ENCODE measurements at regions not wholly inside any gene's neighbourhood (a gene's known extent, or its start where the extent isn't known, plus 50 kb on each side); places are given as distances from the start of the nearest gene placed in this dataset.
"Not testable (repeated sequence)": the region's sequence is repeated elsewhere in the genome, so short reads cannot be mapped to it uniquely, and the experiment has no call there.

GRCh38 chr4:107458194-107458593 is 261.8 kb downstream of the PAPSS1 start:
- CTCF ChIA-PET, result no interaction called here
- no peak for TF ChIP-seq CTCF (IDR thresholded peaks at IDR 0.05; ENCODE audit: control extremely low read depth, extremely low read depth, low read depth, missing control alignments)
- POLR2A ChIA-PET, result no interaction called here
- DNase-seq (ENCODE audit: extremely low spot score), result no peak

GRCh38 chr4:107453987-107454386 is 266.0 kb downstream of the PAPSS1 start:
- ChIA-PET POLR2A (no interaction called here), CTCF (no interaction called here)
- no peak for TF ChIP-seq CTCF (IDR thresholded peaks at IDR 0.05; ENCODE audit: control extremely low read depth, extremely low read depth, low read depth, missing control alignments)
- DNase-seq (ENCODE audit: extremely low spot score), result no peak

GRCh38 chr4:107452717-107453630 is 267.1 kb downstream of the PAPSS1 start:
- TF ChIP-seq CTCF (IDR thresholded peaks at IDR 0.05; ENCODE audit: control extremely low read depth, extremely low read depth, low read depth, missing control alignments), result no peak
- DNase-seq (ENCODE audit: extremely low spot score), result no peak
- CTCF ChIA-PET, result interaction anchor here (1.4 kb wide), 1 partner anchor 13 kb away, joined by 3 read pairs; no protein-coding TSS in a partner anchor
- POLR2A ChIA-PET, result no interaction called here

GRCh38 chr4:107449611-107450369 is 270.2 kb downstream of the PAPSS1 start:
- ChIA-PET POLR2A (no interaction called here), CTCF (interaction anchor here (1.2 kb wide), 1 partner anchor 9 kb away, joined by 3 read pairs; no protein-coding TSS in a partner anchor)
- DNase-seq (ENCODE audit: extremely low spot score), result no peak
- TF ChIP-seq CTCF (IDR thresholded peaks at IDR 0.05; ENCODE audit: control extremely low read depth, extremely low read depth, low read depth, missing control alignments), result no peak

- DNase-seq (ENCODE audit: extremely low spot score), result no peak
- ChIA-PET POLR2A (no interaction called here), CTCF (no interaction called here)
- no peak for TF ChIP-seq CTCF (IDR thresholded peaks at IDR 0.05; ENCODE audit: control extremely low read depth, extremely low read depth, low read depth, missing control alignments)
Measured at GRCh38 chr4:107442538-107443111, 277.4 kb downstream of the PAPSS1 start.

- DNase-seq (ENCODE audit: extremely low spot score), result no peak
- TF ChIP-seq CTCF (IDR thresholded peaks at IDR 0.05; ENCODE audit: control extremely low read depth, extremely low read depth, low read depth, missing control alignments), result no peak
- CTCF ChIA-PET, result interaction anchor here (1.1 kb wide), 1 partner anchor 21 kb away, joined by 3 read pairs; no protein-coding TSS in a partner anchor
- POLR2A ChIA-PET, result no interaction called here
Measured at GRCh38 chr4:107439401-107439800, 280.6 kb downstream of the PAPSS1 start.

GRCh38 chr4:107436471-107436870 is 283.6 kb downstream of the PAPSS1 start:
- CTCF ChIA-PET; DNase-seq (ENCODE audit: extremely low spot score): not testable (repeated sequence)

More at GRCh38 chr4:107436471-107436870, 283.6 kb downstream of the PAPSS1 start:
- POLR2A ChIA-PET, result not testable (repeated sequence)
